ENCODE measurements at regions not wholly inside any gene's neighbourhood (a gene's known extent, or its start where the extent isn't known, plus 50 kb on each side); places are given as distances from the start of the nearest gene placed in this dataset.
A peak's percentile ranks its signal among the peaks of the same experiment; 100 is the strongest.

DNA sequence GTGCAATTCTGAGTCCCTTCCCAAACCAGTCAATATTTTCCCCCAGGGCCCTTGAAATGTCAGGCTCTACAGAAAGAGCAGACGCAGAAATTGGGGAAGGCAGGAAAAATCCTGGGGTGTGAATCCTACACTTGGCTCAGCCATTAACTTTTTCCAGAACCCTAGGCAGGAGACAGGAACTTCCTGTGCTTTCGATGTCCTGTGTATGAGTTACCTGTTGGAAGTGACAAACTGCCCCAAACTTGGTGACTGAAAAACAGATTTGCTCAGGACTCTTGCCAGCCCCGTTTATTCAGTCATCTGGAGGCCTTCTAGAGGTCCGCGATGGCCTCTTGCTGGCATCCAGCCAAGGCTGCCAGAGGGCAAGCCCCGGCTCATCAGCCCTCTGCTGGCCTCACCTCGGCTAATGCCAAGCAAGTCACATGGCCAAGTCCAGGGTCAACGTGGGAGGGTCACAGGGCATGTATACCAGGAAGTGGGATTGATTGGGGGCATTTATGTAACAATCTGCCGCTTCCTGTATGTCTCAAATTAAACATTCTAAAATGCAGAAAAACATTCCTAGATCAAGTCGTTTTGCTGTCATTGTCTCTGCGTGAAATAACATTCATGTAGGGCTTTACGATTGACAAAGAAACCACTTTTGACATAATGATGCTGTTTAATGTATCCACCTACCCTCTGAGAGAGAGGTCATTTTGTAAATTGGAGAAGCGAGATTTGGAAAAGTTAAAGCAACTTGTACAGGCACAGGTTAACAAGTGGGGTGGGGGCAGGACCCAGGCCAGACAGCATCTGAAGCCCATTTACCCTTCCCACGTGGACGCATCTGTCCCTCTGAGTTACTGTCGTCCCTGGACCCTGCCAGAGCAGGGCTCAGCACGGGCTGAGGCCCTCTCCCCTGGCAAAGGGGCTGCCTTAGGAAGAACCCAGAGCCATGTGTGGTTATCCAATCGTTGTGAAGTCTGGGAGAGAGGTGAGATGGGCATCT is 179.4 kb downstream of the INHBB start (continued):
- TF ChIP-seq AGO2 (optimal IDR thresholded peaks at IDR 0.05; ENCODE audit: low read depth, low read length): no peak
- no peak for TF ChIP-seq NCOA1 (CRISPR knock-in tag; IDR thresholded peaks at IDR 0.05)
- no peak for TF ChIP-seq ZSCAN12 (CRISPR knock-in tag; IDR thresholded peaks at IDR 0.05)
- TF ChIP-seq, protein P1, sequence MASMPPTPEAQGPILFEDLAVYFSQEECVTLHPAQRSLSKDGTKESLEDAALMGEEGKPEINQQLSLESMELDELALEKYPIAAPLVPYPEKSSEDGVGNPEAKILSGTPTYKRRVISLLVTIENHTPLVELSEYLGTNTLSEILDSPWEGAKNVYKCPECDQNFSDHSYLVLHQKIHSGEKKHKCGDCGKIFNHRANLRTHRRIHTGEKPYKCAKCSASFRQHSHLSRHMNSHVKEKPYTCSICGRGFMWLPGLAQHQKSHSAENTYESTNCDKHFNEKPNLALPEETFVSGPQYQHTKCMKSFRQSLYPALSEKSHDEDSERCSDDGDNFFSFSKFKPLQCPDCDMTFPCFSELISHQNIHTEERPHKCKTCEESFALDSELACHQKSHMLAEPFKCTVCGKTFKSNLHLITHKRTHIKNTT (CRISPR knock-in tag; IDR thresholded peaks at IDR 0.05): no peak
- TF ChIP-seq JUND (CRISPR knock-in tag; IDR thresholded peaks at IDR 0.05): peak; percentile 81; the same call in 1 of the 2 replicates
- TF ChIP-seq, protein P2, sequence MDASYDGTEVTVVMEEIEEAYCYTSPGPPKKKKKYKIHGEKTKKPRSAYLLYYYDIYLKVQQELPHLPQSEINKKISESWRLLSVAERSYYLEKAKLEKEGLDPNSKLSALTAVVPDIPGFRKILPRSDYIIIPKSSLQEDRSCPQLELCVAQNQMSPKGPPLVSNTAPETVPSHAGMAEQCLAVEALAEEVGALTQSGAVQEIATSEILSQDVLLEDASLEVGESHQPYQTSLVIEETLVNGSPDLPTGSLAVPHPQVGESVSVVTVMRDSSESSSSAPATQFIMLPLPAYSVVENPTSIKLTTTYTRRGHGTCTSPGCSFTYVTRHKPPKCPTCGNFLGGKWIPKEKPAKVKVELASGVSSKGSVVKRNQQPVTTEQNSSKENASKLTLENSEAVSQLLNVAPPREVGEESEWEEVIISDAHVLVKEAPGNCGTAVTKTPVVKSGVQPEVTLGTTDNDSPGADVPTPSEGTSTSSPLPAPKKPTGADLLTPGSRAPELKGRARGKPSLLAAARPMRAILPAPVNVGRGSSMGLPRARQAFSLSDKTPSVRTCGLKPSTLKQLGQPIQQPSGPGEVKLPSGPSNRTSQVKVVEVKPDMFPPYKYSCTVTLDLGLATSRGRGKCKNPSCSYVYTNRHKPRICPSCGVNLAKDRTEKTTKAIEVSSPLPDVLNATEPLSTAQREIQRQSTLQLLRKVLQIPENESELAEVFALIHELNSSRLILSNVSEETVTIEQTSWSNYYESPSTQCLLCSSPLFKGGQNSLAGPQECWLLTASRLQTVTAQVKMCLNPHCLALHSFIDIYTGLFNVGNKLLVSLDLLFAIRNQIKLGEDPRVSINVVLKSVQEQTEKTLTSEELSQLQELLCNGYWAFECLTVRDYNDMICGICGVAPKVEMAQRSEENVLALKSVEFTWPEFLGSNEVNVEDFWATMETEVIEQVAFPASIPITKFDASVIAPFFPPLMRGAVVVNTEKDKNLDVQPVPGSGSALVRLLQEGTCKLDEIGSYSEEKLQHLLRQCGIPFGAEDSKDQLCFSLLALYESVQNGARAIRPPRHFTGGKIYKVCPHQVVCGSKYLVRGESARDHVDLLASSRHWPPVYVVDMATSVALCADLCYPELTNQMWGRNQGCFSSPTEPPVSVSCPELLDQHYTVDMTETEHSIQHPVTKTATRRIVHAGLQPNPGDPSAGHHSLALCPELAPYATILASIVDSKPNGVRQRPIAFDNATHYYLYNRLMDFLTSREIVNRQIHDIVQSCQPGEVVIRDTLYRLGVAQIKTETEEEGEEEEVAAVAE (CRISPR knock-in tag; IDR thresholded peaks at IDR 0.05; ENCODE audit: borderline replicate concordance): peak; percentile 90; the same call in 1 of the 2 replicates
- TF ChIP-seq, protein P3, sequence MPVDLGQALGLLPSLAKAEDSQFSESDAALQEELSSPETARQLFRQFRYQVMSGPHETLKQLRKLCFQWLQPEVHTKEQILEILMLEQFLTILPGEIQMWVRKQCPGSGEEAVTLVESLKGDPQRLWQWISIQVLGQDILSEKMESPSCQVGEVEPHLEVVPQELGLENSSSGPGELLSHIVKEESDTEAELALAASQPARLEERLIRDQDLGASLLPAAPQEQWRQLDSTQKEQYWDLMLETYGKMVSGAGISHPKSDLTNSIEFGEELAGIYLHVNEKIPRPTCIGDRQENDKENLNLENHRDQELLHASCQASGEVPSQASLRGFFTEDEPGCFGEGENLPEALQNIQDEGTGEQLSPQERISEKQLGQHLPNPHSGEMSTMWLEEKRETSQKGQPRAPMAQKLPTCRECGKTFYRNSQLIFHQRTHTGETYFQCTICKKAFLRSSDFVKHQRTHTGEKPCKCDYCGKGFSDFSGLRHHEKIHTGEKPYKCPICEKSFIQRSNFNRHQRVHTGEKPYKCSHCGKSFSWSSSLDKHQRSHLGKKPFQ (CRISPR knock-in tag; IDR thresholded peaks at IDR 0.05; ENCODE audit: insufficient replicate concordance): no peak
- TF ChIP-seq, protein P4, sequence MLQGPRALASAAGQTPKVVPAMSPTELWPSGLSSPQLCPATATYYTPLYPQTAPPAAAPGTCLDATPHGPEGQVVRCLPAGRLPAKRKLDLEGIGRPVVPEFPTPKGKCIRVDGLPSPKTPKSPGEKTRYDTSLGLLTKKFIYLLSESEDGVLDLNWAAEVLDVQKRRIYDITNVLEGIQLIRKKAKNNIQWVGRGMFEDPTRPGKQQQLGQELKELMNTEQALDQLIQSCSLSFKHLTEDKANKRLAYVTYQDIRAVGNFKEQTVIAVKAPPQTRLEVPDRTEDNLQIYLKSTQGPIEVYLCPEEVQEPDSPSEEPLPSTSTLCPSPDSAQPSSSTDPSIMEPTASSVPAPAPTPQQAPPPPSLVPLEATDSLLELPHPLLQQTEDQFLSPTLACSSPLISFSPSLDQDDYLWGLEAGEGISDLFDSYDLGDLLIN (CRISPR knock-in tag; IDR thresholded peaks at IDR 0.05; ENCODE audit: borderline replicate concordance): no peak
- peak; percentile 64; the same call in 1 of the 3 replicates for TF ChIP-seq MXI1 (IDR thresholded peaks at IDR 0.05; ENCODE audit: borderline replicate concordance, low read depth, low read length)
- peak; percentile 78; the same call in 1 of the 2 replicates for TF ChIP-seq ZNF816 (CRISPR knock-in tag; IDR thresholded peaks at IDR 0.05; ENCODE audit: borderline replicate concordance)
- TF ChIP-seq, protein P5, sequence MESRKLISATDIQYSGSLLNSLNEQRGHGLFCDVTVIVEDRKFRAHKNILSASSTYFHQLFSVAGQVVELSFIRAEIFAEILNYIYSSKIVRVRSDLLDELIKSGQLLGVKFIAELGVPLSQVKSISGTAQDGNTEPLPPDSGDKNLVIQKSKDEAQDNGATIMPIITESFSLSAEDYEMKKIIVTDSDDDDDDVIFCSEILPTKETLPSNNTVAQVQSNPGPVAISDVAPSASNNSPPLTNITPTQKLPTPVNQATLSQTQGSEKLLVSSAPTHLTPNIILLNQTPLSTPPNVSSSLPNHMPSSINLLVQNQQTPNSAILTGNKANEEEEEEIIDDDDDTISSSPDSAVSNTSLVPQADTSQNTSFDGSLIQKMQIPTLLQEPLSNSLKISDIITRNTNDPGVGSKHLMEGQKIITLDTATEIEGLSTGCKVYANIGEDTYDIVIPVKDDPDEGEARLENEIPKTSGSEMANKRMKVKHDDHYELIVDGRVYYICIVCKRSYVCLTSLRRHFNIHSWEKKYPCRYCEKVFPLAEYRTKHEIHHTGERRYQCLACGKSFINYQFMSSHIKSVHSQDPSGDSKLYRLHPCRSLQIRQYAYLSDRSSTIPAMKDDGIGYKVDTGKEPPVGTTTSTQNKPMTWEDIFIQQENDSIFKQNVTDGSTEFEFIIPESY (CRISPR knock-in tag; IDR thresholded peaks at IDR 0.05): peak; percentile 82
- peak; percentile 100 for TF ChIP-seq ERF (CRISPR knock-in tag; IDR thresholded peaks at IDR 0.05)
- TF ChIP-seq, protein P6, sequence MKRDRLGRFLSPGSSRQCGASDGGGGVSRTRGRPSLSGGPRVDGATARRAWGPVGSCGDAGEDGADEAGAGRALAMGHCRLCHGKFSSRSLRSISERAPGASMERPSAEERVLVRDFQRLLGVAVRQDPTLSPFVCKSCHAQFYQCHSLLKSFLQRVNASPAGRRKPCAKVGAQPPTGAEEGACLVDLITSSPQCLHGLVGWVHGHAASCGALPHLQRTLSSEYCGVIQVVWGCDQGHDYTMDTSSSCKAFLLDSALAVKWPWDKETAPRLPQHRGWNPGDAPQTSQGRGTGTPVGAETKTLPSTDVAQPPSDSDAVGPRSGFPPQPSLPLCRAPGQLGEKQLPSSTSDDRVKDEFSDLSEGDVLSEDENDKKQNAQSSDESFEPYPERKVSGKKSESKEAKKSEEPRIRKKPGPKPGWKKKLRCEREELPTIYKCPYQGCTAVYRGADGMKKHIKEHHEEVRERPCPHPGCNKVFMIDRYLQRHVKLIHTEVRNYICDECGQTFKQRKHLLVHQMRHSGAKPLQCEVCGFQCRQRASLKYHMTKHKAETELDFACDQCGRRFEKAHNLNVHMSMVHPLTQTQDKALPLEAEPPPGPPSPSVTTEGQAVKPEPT (CRISPR knock-in tag; IDR thresholded peaks at IDR 0.05; ENCODE audit: low read depth): peak; percentile 64; the same call in 1 of the 2 replicates
- TF ChIP-seq ZNF263 (CRISPR knock-in tag; IDR thresholded peaks at IDR 0.05): no peak
- peak; percentile 92 for TF ChIP-seq ZBTB7A (CRISPR knock-in tag; IDR thresholded peaks at IDR 0.05)
